CD4-positive, alpha-beta T cell (primary cell): ENCODE measurements at regions not wholly inside any gene's neighbourhood (a gene's known extent, or its start where the extent isn't known, plus 50 kb on each side); places are given as distances from the start of the nearest gene placed in this dataset.
"Not testable (repeated sequence)": the region's sequence is repeated elsewhere in the genome, so short reads cannot be mapped to it uniquely, and the experiment has no call there.

Source experiments
- ATAC-seq: fragments of 200-7000 bp; cut with Tn5 transposase; one replicate; pipeline ENCODE4 v1.10.0; 2022; ENCODE audit warnings: mild to moderate bottlenecking; ENCODE audit not compliant: poor library complexity
- CTCF ChIA-PET: fragments of 350-600 bp; sonication (Branson Sonifier 250); formaldehyde crosslinking; loops from one replicate; lab custom pipeline; 2021; ENCODE audit warnings: antibody characterized with exemption, inconsistent platforms; lab: Charles Lee
- POLR2A ChIA-PET: fragments of 350-600 bp; sonication (Branson Sonifier 250); formaldehyde crosslinking; loops from one replicate; lab custom pipeline; 2021; ENCODE audit warnings: antibody characterized with exemption, inconsistent platforms; lab: Charles Lee
- DNase-seq, 14 experiments: peaks; one replicate each; pipeline ENCODE4 v3.0.0-alpha.2; 2013 to 2020; ENCODE audit warnings: mixed read lengths in 2 of 14
- H3K27ac ChIP-seq, 2 donors: one replicate each; pipeline versions ENCODE4 v1.5.1 to v1.7.0; 2013; ENCODE audit warnings: low read length in 2 of 2, low read depth in 1 of 2, mild to moderate bottlenecking in 1 of 2
- H3K27me3 ChIP-seq, 2 experiments: 1 replicate in 1 of 2; 2 replicates in 1 of 2; pipeline versions ENCODE4 v1.6.1 to v1.7.0; 2013; ENCODE audit warnings: low read length in 2 of 2, control low read depth in 1 of 2, mild to moderate bottlenecking in 1 of 2, moderate library complexity in 1 of 2; ENCODE audit not compliant: insufficient read depth in 2 of 2, control insufficient read depth in 1 of 2
- H3K36me3 ChIP-seq: one replicate; pipeline ENCODE4 v1.6.1; 2013; ENCODE audit warnings: low read length, control low read depth; ENCODE audit not compliant: insufficient read depth
- H3K4me1 ChIP-seq: one replicate; pipeline ENCODE4 v1.6.1; 2013; ENCODE audit warnings: low read length, control low read depth; ENCODE audit not compliant: insufficient read depth
- H3K4me3 ChIP-seq: one replicate; pipeline ENCODE4 v1.5.1; 2013; ENCODE audit warnings: mild to moderate bottlenecking, low read length, moderate library complexity
- H3K9me3 ChIP-seq, 2 experiments: 1 replicate in 1 of 2; 2 replicates in 1 of 2; pipeline versions ENCODE4 v1.6.1 to v1.7.0; 2013; ENCODE audit warnings: low read length in 2 of 2, mild to moderate bottlenecking in 2 of 2, control low read depth in 1 of 2, moderate library complexity in 1 of 2; ENCODE audit not compliant: control insufficient read depth in 1 of 2, insufficient read depth in 1 of 2
- H3K27ac Mint-ChIP-seq: one replicate; pipeline ENCODE4 v1.8.0; 2020; ENCODE audit warnings: mixed read lengths
- H3K27me3 Mint-ChIP-seq: one replicate; pipeline ENCODE4 v1.8.0; 2021; ENCODE audit warnings: mixed read lengths
- H3K36me3 Mint-ChIP-seq: one replicate; pipeline ENCODE4 v1.8.0; 2021; ENCODE audit warnings: low read depth, mixed read lengths
- H3K4me1 Mint-ChIP-seq: one replicate; pipeline ENCODE4 v1.8.0; 2021; ENCODE audit warnings: low read depth, mixed read lengths
- H3K4me3 Mint-ChIP-seq: one replicate; pipeline ENCODE4 v1.8.0; 2020; ENCODE audit warnings: mild to moderate bottlenecking, mixed read lengths
- H3K9me3 Mint-ChIP-seq: one replicate; pipeline ENCODE4 v1.8.0; 2020; ENCODE audit warnings: mixed read lengths
- intact Hi-C, 2 experiments: fragments of 100-400 bp; cut with DNase I in 1 of 2; cut with micrococcal nuclease in 1 of 2; formaldehyde crosslinking; loops; one replicate each; pipeline versions ENCODE4 v1.15.1 to v1.9.0; 2023 to 2025; cut with DNase I, micrococcal nuclease
- TF ChIP-seq, protein P1 (sequence below): fragments of 200-600 bp; IDR thresholded peaks from one replicate; pipeline ENCODE4 v1.8.0; 2022; ENCODE audit warnings: antibody characterized with exemption, mild to moderate bottlenecking

DNA sequence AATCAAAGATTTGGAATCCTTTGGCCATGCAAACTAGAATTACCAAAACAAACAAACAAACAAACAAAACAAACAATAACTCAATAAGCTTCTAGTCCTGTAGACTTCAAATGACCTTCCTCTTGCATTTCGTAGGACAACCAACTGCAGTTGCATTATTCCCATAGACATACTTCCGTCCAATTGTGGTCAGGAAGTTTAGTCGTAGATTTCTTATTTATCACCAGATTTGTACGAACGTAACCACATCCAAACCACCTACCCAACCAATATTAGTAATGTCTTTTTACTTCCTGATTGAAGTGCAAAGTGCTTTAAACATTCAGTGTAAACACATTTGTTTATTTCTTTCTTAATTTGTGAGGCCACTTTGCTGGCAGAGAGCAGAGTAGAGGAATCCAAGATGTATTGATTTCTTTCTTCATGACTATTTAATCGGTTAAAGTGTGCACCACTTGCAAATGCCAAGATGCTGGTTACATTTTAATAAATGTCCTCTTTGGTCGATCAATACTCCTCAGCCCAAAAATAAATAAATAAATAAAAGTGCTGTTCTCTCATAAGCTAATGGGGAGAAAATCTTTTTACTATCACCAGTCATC is 1745.6 kb upstream of the CELF4 start:
- ATAC-seq (no peak), DNase-seq (no peak)
- TF ChIP-seq, protein P1, sequence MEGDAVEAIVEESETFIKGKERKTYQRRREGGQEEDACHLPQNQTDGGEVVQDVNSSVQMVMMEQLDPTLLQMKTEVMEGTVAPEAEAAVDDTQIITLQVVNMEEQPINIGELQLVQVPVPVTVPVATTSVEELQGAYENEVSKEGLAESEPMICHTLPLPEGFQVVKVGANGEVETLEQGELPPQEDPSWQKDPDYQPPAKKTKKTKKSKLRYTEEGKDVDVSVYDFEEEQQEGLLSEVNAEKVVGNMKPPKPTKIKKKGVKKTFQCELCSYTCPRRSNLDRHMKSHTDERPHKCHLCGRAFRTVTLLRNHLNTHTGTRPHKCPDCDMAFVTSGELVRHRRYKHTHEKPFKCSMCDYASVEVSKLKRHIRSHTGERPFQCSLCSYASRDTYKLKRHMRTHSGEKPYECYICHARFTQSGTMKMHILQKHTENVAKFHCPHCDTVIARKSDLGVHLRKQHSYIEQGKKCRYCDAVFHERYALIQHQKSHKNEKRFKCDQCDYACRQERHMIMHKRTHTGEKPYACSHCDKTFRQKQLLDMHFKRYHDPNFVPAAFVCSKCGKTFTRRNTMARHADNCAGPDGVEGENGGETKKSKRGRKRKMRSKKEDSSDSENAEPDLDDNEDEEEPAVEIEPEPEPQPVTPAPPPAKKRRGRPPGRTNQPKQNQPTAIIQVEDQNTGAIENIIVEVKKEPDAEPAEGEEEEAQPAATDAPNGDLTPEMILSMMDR = no peak
- Mint-ChIP-seq H3K4me3 (no peak overlapping the region), H3K27ac (no peak overlapping the region), H3K9me3 (no peaks in the 10 kb centered on the region), H3K27me3 (no peaks in the 10 kb centered on the region), H3K36me3 (no peaks in the 10 kb centered on the region), H3K4me1 (no peaks in the 10 kb centered on the region)
- H3K4me3 ChIP-seq = no peak overlapping the region
- CTCF ChIA-PET = interaction anchor here (0.6 kb wide), 1 partner anchor 9 kb away, joined by 4 read pairs; no protein-coding TSS in a partner anchor
- no peak overlapping the region for H3K27ac ChIP-seq
- POLR2A ChIA-PET = no interaction called here
- intact Hi-C loops = no loop called here
- peaks cover 0 to 17% of the 10 kb centered on the region in 2 experiments for H3K9me3 ChIP-seq
- H3K4me1 ChIP-seq = no peaks in the 10 kb centered on the region
- no peaks in the 10 kb centered on the region for H3K27me3 ChIP-seq
- H3K36me3 ChIP-seq = no peaks in the 10 kb centered on the region

DNA sequence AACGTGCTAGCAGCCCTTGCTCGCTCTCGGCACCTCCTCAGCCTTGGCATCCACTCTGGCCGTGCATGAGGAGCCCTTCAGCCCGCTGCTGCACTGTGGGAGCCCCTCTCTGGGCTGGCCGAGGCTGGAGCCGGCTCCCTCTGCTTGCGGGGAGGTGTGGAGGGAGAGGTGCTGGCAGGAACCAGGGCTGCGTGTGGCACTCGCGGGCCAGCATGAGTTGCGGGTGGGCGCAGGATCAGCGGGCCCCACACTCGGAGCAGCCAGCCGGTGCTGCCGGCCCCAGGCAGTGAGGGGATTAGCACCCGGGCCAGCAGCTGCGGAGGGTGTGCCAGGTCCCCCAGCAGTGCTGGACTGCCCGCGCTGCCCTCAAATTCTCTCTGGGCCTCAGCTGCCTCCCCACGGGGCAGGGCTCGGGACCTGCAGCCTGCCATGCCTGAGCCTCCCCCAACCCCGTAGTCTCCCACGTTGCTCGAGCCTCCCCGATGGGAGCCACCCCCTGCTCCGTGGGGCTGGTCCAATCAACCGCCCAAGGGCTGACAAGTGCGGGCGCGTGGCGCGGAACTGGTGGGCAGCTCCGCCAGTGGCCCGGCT is 1743.4 kb upstream of the CELF4 start:
- H3K27ac ChIP-seq, H3K4me1 ChIP-seq, H3K27me3 ChIP-seq, H3K36me3 ChIP-seq, ATAC-seq, intact Hi-C loops, H3K4me3 ChIP-seq, H3K27me3 Mint-ChIP-seq, H3K9me3 Mint-ChIP-seq, H3K36me3 Mint-ChIP-seq, H3K4me1 Mint-ChIP-seq, H3K27ac Mint-ChIP-seq, POLR2A ChIA-PET, CTCF ChIA-PET, H3K4me3 Mint-ChIP-seq: not testable (repeated sequence)
- peak in 1 of 14 experiments; percentile 4 for DNase-seq
- H3K9me3 ChIP-seq = peaks cover 0 to 17% of the 10 kb centered on the region in 2 experiments

DNA sequence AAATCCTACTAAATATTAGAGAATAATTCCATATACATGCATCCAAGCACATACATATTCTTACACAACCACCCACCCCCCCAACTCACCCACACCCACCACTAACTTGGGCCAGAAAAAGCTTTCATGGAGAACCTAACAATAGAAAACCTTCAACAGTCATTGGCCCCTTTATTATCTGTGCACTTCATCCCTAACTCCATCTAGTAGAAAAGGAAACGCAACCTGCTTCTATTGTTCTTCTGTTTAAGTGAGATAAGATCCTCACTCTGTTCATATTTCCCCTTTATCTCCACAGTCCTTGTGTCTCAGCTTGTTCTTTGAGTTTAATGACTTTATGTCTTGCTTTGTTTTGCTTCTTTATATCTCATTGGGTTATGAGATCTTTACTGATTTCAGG is 1740.2 kb upstream of the CELF4 start:
- H3K27me3 Mint-ChIP-seq = no peaks in the 10 kb centered on the region
- no peak overlapping the region for H3K27ac Mint-ChIP-seq
- Histone ChIP-seq H3K4me1 (no peaks in the 10 kb centered on the region), H3K4me3 (no peak overlapping the region), H3K27ac (no peak overlapping the region), H3K36me3 (no peaks in the 10 kb centered on the region), H3K9me3 (peaks cover 0 to 17% of the 10 kb centered on the region in 2 experiments), H3K27me3 (no peaks in the 10 kb centered on the region)
- H3K4me3 Mint-ChIP-seq = no peak overlapping the region
- intact Hi-C loops = no loop called here
- ATAC-seq = no peak
- H3K9me3 Mint-ChIP-seq = peaks cover 3% of the 10 kb centered on the region
- TF ChIP-seq, protein P1 = no peak
- no peaks in the 10 kb centered on the region for H3K36me3 Mint-ChIP-seq
- H3K4me1 Mint-ChIP-seq = no peaks in the 10 kb centered on the region
- CTCF ChIA-PET = no interaction called here
- POLR2A ChIA-PET = no interaction called here
- DNase-seq = no peak
